Limb (tissue), 2 donors: ENCODE measurements at regions not wholly inside any gene's neighbourhood (a gene's known extent, or its start where the extent isn't known, plus 50 kb on each side); places are given as distances from the start of the nearest gene placed in this dataset.
A peak's percentile ranks its signal among the peaks of the same experiment; 100 is the strongest.
"Not testable (repeated sequence)": the region's sequence is repeated elsewhere in the genome, so short reads cannot be mapped to it uniquely, and the experiment has no call there.

Experiments used
- DNase-seq, 2 donors: peaks; one replicate each; pipeline ENCODE4 v3.0.0-alpha.2; 2016; ENCODE audit errors: extremely low spot score in 2 of 2

DNA sequence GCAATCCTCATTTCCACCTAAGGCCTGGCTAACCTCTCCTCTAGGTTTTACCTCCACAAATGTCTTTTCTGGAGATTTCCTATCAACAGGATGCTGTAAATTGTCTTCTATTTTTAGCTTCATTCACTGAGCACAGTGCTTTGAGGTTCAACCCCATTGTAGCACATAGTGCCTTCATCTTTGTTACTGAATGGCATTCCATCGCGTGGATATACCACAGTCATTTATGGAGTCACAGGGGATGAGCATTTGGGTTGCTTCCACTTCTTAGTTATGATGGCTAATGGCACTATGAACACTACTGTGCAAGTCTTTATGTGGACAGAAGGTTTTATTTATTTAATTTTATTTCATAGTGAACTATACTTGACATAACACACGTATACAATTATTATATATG lies 387.1 kb downstream of the SMOC2 start:
- DNase-seq = no peak

DNA sequence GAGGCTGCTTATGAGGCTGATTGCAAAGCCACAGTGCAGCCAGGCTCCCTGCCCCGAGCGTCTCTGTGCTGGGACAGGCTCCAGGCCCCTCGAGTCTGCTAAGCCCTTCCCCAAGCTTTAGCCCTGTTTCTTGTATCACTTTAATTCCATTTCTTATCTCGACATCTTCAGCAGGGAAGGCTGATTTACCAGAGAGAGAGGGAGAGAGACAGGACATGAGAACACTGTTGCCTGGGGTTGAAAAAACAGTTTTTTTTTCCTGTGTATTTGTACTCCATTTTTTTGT lies 386.5 kb downstream of the SMOC2 start:
- no peak for DNase-seq

DNA sequence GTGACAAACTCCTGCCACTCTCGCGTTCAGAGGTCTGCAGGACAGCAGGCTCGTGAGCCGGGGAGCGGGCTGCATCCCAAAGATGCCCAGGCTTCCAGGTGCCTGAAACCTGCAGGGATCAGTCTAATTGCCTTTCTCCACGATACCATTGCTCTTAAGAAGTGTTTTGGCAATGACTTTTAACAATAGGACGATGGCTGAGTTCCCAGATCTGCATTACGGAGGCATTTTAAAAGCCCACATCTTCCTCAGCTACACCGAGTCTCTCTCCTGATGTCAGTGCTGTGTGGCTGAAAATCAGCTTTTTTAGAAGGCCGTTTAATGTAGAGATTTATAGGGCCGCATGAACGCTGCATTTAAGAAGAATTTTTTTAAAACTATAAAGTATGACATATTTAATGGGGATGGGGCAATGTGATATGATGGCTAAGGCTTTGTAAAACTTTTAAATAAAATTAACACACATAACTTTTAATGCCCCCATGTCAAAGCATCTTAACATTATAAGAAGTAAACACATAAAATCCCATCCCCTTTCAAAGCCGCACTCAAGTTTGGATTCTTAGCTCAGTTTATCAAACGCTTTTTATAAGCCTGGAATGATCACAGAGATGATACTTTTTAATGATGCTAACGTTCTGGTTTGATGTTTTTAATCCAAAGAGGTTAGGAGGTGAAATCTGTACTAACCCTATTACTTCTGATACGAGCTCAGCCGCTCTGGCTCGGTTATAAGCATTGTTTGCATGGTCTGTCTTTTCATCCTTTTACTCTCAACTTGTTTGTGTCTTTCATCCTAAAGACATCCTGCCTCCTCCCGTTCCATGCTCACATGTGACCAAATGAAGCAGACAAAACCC lies 386.0 kb downstream of the SMOC2 start:
- peak in 1 of 2 donors; percentile 29 for DNase-seq

- DNase-seq = no peak
These were observed 385.1 kb downstream of the SMOC2 start for GRCh38 chr6:168826078-168826390.

GRCh38 chr6:168825226-168826077 lies 384.5 kb downstream of the SMOC2 start:
- DNase-seq = no peak

DNA sequence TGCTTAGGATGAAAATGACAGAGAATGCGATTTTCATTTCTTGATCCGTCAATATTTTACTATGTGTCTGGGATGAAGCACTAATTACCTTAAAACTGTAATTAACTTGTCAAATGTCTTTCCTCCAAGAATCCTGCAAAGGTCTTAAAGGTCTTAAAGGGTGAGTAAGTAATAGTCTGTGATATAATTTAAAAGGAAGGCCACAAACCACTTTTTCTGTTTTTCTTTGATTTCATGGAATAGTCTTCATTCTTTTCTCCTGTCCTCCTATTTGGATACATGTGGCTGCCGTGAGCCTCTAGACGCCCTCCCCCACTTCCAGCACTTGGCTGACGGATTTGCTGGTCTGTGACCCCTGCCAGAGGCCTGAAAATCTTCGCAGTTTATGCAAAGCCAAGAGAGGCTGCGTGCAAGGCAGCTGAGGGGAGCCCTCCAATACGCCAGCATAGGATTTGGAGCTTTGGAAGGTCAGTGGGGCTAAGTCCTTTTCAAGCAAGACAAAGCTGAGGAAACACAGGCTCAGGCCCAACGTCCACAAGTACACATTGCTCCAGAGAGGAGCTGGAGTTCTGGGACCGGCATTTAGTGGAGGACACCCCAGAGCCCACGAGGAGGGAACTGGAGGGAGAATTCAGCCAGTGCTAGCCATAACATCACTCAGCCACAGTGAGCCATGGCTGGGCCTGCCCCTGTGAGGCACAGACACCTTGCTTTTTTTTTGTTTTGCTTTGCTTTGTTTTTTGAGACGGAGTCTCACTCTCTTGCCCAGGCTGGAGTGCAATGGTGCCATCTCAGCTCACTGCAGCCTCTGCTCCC lies 382.6 kb downstream of the SMOC2 start:
- no peak for DNase-seq

- no peak for DNase-seq
These were observed 381.4 kb downstream of the SMOC2 start for GRCh38 chr6:168822376-168822775.

DNA sequence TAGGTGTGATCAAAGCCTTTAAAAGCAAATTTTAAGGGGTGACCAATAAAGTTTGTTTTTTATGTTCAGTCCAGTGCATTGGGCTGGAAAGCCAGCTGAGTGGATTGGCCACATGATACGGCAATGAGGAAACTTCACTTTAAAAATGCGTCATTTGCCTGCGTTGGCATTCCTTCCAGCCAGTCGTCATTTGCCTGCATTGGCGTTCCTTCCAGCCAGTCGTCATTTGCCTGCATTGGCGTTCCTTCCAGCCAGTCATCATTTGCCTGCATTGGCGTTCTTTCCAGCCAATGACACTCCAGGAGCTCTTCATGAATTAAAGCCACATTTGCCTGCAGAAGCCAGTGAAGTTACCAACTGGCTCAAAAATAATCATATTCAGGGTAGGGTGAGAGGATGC lies 378.6 kb downstream of the SMOC2 start:
- DNase-seq = no peak

GRCh38 chr6:168817558-168818159 lies 376.7 kb downstream of the SMOC2 start:
- no peak for DNase-seq

- no peak for DNase-seq
These were observed 374.2 kb downstream of the SMOC2 start for GRCh38 chr6:168815229-168815628.

GRCh38 chr6:168808232-168808631 lies 367.2 kb downstream of the SMOC2 start:
- DNase-seq = no peak

DNA sequence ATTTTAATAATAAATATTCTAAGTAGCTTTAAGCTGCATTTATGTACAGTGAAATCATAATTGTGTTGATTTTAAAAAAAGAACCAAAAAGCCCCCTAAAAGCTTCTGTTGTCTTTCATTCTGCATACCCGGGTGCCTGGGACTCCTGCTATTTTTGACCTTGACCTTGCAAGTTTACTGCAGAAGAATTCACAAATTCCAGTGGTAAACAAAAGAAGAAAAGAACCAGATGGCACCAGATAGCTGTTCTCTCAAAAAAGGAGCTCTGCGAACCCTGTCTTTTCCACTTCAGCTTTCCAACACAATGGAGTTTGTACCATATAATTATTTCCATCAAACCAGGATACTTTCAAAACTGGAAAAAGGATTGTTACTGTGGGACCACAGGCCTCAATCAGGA lies 363.3 kb downstream of the SMOC2 start:
- no peak for DNase-seq

DNA sequence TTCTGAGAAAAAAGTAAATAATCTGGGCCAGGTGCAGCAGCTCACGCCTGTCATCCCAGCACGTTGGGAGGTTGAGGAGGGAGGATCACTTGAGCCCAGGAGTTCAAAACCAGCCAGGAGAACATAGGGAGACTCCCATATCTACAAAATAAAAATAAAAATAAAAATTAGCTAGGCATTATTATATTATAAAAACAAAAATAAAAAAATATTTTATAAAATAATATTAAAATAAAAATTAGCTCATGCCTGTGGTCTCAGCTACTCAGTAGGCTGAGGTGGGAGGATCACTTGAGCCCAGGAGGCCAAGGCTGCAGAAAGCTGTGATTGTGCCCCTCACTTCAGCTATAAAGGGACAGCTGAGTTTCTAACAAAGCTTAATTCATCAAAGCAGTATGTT lies 362.9 kb downstream of the SMOC2 start:
- no peak for DNase-seq

DNA sequence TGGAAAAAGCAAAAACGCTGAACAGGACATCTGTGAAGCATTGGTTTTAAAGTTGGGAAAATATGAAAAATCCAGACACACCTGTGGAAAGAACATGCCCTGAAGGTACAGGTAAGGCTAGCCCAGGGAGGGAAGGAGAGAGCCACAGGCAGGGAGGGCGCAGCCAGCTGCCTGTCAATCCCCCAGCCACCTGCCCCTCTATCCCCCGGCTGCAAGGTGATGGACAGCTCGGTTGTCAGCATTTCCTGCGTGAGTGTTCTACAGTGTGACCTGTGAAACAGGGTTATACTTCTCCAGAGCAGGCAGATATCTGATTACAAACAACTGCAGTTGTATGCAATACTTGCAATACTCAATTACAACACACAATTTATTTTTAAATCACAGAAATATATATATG lies 358.1 kb downstream of the SMOC2 start:
- DNase-seq = no peak

DNA sequence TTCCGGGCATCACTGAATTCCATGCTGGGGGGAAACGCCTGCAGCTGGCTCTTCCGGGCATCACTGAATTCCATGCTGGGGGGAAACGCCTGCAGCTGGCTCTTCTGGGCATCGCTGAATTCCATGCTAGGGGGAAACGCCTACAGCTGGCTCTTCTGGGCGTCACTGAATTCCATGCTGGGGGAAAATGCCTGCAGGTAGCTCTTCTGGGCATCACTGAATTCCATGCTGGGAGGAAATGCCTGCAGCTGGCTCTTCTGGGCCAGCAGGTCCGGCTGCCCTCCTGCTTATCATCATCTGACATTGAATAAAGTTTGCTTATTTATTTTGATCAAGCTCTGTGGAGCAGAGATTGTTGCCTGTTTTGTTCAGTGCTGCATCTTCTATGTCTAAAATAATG lies 355.1 kb downstream of the SMOC2 start:
- DNase-seq = no peak

GRCh38 chr6:168795611-168796010 lies 354.6 kb downstream of the SMOC2 start:
- DNase-seq = not testable (repeated sequence)

GRCh38 chr6:168794491-168794890 lies 353.5 kb downstream of the SMOC2 start:
- no peak for DNase-seq

DNA sequence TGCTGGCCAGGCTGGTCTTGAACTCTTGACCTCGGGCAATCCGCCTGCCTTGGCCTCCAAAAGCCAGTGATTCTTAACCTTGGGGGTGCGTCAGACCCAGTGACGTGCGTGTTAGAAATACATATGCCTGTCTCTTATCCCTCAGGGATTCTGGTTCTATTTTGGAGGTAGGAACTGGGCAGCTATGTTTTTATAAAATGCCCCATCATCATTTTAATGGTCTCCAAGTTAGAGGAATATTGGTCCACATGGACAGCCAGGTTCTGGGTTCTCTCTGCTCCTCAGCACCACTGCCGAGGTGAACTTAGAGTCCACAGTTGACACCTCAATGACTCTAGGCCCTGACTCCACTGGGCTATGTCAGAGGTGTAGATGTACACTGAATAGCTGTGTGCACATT lies 352.7 kb downstream of the SMOC2 start:
- DNase-seq = no peak

GRCh38 chr6:168791917-168792316 lies 350.9 kb downstream of the SMOC2 start:
- DNase-seq = no peak

DNA sequence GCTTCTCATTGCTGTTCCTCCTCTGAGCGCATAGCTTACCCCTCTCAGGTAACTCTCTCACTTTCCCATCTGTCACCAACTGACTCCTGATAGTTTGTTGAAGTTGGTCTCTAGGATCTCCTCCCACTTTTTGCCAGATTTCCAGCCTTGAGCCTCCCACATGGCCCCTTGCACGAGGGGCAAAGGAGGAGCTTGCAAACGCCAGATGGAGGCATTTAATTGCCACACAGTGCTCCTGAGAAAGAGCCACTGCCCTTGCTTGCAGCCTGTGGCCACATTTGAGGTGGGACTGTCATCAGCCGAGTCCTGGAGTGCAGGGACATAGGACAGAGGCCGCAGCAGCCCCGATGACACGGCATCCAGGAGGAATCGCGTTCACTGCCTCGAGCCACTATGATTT lies 348.7 kb downstream of the SMOC2 start:
- DNase-seq = no peak

- no peak for DNase-seq
These were observed 344.9 kb downstream of the SMOC2 start for GRCh38 chr6:168785720-168786511.
